ENCODE measurements at regions not wholly inside any gene's neighbourhood (a gene's known extent, or its start where the extent isn't known, plus 50 kb on each side); places are given as distances from the start of the nearest gene placed in this dataset.

DNA sequence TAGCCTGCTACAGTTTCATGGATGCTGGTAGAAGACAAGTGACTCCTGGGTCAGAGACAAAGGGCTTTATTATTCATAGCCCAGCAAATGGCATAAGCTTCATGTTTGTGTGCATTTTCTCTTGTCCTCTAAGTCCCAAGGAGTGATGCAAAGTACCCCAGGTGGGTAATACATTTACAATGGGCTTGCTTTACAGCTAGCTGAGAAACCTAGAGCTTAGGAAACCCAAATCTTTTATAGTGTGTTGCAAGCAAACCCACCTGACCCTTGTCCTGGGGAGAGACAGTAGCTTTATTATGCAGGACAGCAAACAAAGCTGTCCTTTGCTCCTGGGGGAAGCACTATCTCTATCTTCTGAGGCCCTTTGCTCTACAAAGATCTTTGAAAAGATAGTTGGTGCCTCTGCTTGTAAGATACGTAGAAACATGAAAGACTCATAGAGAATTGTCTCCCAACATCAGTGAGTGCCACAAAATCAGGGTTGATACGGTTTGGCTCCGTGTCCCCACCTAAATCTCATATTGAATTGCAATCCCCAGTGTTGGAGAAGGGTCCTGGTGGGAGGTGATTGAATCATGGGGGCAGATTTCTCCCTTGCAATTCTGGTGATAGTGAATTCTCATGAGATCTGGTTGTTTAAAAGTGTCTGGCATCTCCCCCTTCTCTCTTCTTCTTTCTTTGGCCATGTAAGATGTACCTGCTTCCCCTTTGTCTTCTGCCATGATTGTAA is 315.8 kb upstream of the USP24 start:
- TF ChIP-seq POLR2A (IDR thresholded peaks at IDR 0.05; ENCODE audit: low read depth, low read length) (no peak), POLR2AphosphoS5 (IDR thresholded peaks at IDR 0.05; ENCODE audit: low read depth, low read length) (no peak), TAF1 (IDR thresholded peaks at IDR 0.05; ENCODE audit: borderline replicate concordance, low read depth, low read length) (no peak)
